ENCODE measurements at regions not wholly inside any gene's neighbourhood (a gene's known extent, or its start where the extent isn't known, plus 50 kb on each side); places are given as distances from the start of the nearest gene placed in this dataset.

DNA sequence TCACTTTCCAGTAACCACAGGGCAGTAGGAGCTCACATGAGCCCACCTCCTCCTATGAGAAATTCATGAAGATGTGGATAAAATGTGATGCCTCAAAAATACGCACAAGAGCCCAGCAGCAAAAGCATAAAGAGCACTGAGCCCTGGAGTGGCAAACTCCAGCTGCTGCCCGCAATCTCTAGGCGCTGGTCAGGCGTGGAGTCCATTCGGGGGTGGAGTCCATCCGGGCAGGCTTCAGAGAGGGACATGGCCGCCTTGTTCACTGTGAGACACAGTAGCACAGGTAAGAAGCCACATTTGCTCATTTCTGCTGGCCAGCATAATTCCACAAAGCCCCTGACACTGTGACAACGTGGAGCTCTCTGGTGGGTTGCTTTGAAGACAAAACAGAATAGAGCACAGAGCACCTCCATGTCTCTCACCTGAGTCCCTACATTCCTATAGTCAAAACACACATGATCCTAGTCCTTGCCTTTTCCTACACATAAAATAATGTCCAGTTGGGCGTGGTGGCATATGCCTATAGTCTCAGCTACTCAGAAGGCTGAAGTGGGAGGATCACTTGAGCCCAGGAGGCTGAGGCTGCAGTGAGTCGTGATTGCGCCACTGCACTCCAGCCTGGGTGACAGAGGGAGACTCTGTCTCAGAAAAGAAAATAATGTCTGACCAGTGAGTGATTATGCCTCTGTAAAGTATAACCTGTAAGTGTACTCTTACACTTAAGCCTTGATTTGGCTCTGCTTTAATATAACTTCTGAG, 365.2 kb downstream of the GADD45G start:
- TF ChIP-seq GATA2 (IDR thresholded peaks at IDR 0.05; ENCODE audit: low read depth, low read length) (no peak), GATA3 (IDR thresholded peaks at IDR 0.05; ENCODE audit: low read depth, low read length) (no peak)

Measured in SH-SY5Y (cell line).